Transverse colon (tissue), 4 donors: ENCODE measurements at regions not wholly inside any gene's neighbourhood (a gene's known extent, or its start where the extent isn't known, plus 50 kb on each side); places are given as distances from the start of the nearest gene placed in this dataset.

Experiments used
- DNase-seq: peaks from one replicate; pipeline ENCODE4 v3.0.0-alpha.2; 2019
- H3K27ac ChIP-seq, 4 donors: fragments of 200-600 bp; sonication (generic); 2 replicates each; pipeline ENCODE4 v1.5.1; 2016 to 2018; ENCODE audit warnings: inconsistent platforms in 4 of 4
- H3K27me3 ChIP-seq: fragments of 200-600 bp; sonication (generic); 2 replicates; pipeline ENCODE4 v1.5.1; 2017; ENCODE audit warnings: inconsistent platforms
- H3K36me3 ChIP-seq, 4 donors: fragments of 200-600 bp; sonication (generic); 2 replicates each; pipeline ENCODE4 v1.5.1; 2017 to 2019; ENCODE audit warnings: inconsistent platforms in 4 of 4
- H3K4me1 ChIP-seq, 4 donors: fragments of 200-600 bp; sonication (generic); 2 replicates each; pipeline ENCODE4 v1.5.1; 2017 to 2020; ENCODE audit warnings: inconsistent platforms in 4 of 4
- H3K4me3 ChIP-seq, 4 donors: fragments of 200-600 bp; sonication (generic); 1 replicate in 1 of 4; 2 replicates in 3 of 4; pipeline versions ENCODE4 v1.5.1 to v1.6.1; 2017 to 2019; ENCODE audit warnings: inconsistent platforms in 4 of 4
- H3K9me3 ChIP-seq, 2 donors: fragments of 200-600 bp; sonication (generic); 2 replicates each; pipeline ENCODE4 v1.5.1; 2017 to 2019; ENCODE audit warnings: inconsistent platforms in 2 of 2
- EP300 ChIP-seq: sonication (generic); formaldehyde crosslinking; IDR thresholded peaks from one replicate; pipeline ENCODE4 v1.6.1; 2017; ENCODE audit warnings: antibody characterized with exemption, low read depth
- POLR2A ChIP-seq: fragments of 450-650 bp; IDR thresholded peaks from one replicate; pipeline ENCODE4 v1.6.1; 2016; ENCODE audit warnings: antibody characterized with exemption, mild to moderate bottlenecking, moderate library complexity
- POLR2AphosphoS5 ChIP-seq, 3 donors: sonication (generic); formaldehyde crosslinking; IDR thresholded peaks; one replicate each; pipeline ENCODE4 v1.6.1; 2016; ENCODE audit warnings: antibody characterized with exemption in 3 of 3
- WGBS, 2 donors: methylation state at CpG; one replicate each; pipeline ENCODE4 v1.1.5; 2018; ENCODE audit warnings: low coverage in 1 of 2; 5-methylcytosine and 5-hydroxymethylcytosine counted together
- in situ Hi-C, 4 donors: fragments of 200-750 bp; cut with MboI; loops; one replicate each; pipeline versions ENCODE4 v1.15.0 to v1.15.1; 2017; ENCODE audit warnings: low sequenced_read_pairs in 3 of 4, low pct_ligation_motif_present in 1 of 4, low pct_unique_long_range_greater_than_20kb in 1 of 4
- intact Hi-C: fragments of 100-400 bp; cut with DNase I; formaldehyde crosslinking; loops from one replicate; pipeline ENCODE4 v1.15.1; 2023; ENCODE audit warnings: low total_unique reads
- TF ChIP-seq, protein P1 (sequence below), 5 experiments: fragments of 200-600 bp in 3 of 5; fragments of 450-650 bp in 2 of 5; sonication (generic) in 3 of 5; IDR thresholded peaks; 1 replicate in 2 of 5; 2 replicates in 3 of 5; pipeline ENCODE4 v1.5.1; 2016 to 2017; ENCODE audit warnings: antibody characterized with exemption in 5 of 5, inconsistent platforms in 3 of 5, mild to moderate bottlenecking in 2 of 5, moderate library complexity in 1 of 5

DNA sequence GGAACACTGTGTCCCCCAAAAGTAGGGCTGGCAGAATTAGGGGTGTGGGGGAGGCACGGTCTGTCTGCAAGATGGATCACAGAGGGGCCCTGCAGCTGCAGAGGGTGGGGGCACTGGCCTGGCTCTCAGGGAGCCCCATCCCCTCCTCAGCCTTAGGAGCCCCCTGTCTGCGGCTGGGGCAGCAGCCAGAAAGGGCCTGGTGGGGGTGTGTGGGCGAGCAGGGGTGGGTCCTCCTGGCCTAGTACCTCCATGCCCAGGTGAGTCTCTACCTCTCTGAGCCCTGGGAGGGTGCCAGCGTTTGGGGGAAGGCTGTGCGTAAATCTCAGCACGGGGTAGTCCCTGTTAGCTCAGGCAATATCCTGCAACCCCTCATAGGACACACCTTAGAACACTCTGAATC is 280.5 kb upstream of the PPP2R2D start:
- Histone ChIP-seq H3K36me3 (no peaks in the 10 kb centered on the region), H3K4me1 (no peaks in the 10 kb centered on the region), H3K4me3 (no peak overlapping the region), H3K9me3 (no peaks in the 10 kb centered on the region), H3K27me3 (no peaks in the 10 kb centered on the region), H3K27ac (no peak overlapping the region)
- no peak for TF ChIP-seq POLR2A
- intact Hi-C loops = no loop called here
- no peak for DNase-seq
- 81% methylated on average over 6 of the region's 6 CpGs; no CpG with 5 or more reads in 1 of the 2 donors for WGBS, 2 donors
- in situ Hi-C loops = no loop called here

DNA sequence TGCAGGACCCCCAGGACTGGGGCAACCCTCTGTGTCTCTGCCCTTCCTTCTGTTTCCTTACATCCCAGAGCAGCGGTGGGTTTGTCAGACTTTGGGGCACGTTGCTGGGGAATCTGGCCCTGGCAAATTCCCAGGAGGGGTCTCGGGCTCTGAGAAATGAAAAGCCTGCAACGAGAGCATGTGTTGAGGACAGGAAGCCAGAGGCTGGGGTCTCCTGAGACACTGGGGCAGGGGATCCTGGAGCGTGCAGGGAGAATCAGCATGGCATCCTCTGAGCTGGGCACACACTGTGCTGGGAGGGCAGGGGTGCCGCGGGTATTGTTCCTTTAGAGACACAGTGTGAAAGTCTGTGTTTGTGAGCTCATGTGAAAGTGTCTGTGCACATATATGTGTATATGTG is 279.9 kb upstream of the PPP2R2D start:
- in situ Hi-C loops = no loop called here
- H3K27ac ChIP-seq = no peak overlapping the region
- WGBS, 2 donors = 83 to 100% methylated on average over 2 to 7 of the region's 7 CpGs

DNA sequence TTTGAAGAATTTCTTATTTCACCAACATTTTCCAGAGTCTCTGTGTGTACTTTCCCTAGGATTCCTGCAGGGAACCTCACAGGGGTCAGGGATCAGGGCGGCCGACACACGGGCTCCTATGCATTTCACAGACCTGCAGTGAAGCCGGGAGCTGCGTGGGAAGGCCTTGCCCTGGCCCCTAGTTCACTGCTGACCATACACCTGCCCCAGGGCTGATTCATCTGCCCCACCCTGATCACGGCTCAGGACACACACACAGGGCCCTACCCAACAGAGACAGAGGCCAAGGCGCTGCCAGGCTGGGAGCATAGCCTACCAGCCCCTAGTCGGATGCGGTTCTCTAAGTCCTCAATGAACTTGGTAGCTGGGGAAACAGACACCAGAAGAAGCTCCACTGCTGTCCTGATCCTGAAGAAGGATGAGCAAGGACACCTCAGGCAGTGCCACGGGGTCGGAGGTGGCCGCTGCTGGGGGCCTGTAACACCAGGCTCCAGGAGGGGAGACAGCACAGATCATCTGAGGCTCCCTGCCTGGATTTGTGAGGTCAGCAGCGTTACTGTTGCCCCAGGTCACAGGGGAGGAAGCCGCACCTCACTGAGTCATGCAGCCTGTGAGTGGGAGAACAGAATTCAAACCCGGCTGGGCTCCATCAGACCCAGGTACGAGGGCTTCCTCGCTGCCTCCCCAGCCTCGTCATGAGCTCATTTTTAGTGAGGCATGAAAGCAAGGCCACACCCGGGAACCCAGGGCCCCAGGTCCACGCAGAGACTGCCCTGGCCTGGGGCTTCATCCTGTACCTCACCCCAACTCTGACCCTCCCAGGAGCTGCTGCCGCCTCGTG is 278.8 kb upstream of the PPP2R2D start:
- Histone ChIP-seq H3K4me1 (no peaks in the 10 kb centered on the region), H3K4me3 (no peak overlapping the region), H3K27ac (no peak overlapping the region), H3K27me3 (no peaks in the 10 kb centered on the region), H3K9me3 (no peaks in the 10 kb centered on the region), H3K36me3 (no peaks in the 10 kb centered on the region)
- no peak for DNase-seq
- WGBS, 2 donors = 73% methylated on average over 21 of the region's 22 CpGs; no CpG with 5 or more reads in 1 of the 2 donors
- intact Hi-C loops = no loop called here
- TF ChIP-seq POLR2AphosphoS5 (IDR thresholded peaks at IDR 0.05) (no peak), EP300 (no peak), POLR2A (no peak)
- TF ChIP-seq, protein P1, sequence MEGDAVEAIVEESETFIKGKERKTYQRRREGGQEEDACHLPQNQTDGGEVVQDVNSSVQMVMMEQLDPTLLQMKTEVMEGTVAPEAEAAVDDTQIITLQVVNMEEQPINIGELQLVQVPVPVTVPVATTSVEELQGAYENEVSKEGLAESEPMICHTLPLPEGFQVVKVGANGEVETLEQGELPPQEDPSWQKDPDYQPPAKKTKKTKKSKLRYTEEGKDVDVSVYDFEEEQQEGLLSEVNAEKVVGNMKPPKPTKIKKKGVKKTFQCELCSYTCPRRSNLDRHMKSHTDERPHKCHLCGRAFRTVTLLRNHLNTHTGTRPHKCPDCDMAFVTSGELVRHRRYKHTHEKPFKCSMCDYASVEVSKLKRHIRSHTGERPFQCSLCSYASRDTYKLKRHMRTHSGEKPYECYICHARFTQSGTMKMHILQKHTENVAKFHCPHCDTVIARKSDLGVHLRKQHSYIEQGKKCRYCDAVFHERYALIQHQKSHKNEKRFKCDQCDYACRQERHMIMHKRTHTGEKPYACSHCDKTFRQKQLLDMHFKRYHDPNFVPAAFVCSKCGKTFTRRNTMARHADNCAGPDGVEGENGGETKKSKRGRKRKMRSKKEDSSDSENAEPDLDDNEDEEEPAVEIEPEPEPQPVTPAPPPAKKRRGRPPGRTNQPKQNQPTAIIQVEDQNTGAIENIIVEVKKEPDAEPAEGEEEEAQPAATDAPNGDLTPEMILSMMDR (IDR thresholded peaks at IDR 0.05) = no peak
- in situ Hi-C loops = no loop called here

More for the DNA sequence above, 279.9 kb upstream of the PPP2R2D start:
- TF ChIP-seq POLR2A (no peak), POLR2AphosphoS5 (IDR thresholded peaks at IDR 0.05) (no peak), EP300 (no peak)
- TF ChIP-seq, protein P1 (IDR thresholded peaks at IDR 0.05) = no peak
- Histone ChIP-seq H3K4me3 (no peak overlapping the region), H3K27me3 (no peaks in the 10 kb centered on the region), H3K36me3 (no peaks in the 10 kb centered on the region), H3K9me3 (no peaks in the 10 kb centered on the region), H3K4me1 (no peaks in the 10 kb centered on the region)
- intact Hi-C loops = no loop called here
- DNase-seq = no peak

DNA sequence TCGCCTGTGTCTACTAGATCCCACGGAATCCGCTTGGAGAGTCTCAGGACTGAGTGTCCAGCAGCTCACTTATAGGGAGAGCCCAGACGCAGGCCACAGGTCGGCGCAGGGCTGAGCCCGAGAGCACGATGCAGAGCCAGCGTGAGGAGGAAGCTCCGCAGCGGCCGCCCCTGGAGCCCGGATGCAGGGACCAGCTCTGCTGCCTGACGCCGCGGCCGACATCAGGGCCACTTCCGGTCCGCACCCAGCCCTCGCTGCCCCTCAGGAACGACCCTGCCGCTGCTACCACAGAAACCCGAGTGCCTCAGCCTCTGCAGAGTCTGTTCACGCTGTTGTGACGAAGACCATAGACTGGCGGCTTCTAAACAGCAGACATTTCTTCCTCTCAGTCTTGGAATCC is 275.8 kb upstream of the PPP2R2D start:
- no peak for DNase-seq

More for the DNA sequence above, 275.8 kb upstream of the PPP2R2D start:
- intact Hi-C loops = no loop called here
- Histone ChIP-seq H3K27ac (no peak overlapping the region), H3K27me3 (no peaks in the 10 kb centered on the region), H3K36me3 (no peaks in the 10 kb centered on the region), H3K4me1 (no peaks in the 10 kb centered on the region), H3K9me3 (no peaks in the 10 kb centered on the region), H3K4me3 (no peak overlapping the region)
- TF ChIP-seq, protein P1 (IDR thresholded peaks at IDR 0.05) = no peak
- TF ChIP-seq POLR2A = no peak
- TF ChIP-seq EP300 = no peak
- no peak for TF ChIP-seq POLR2AphosphoS5 (IDR thresholded peaks at IDR 0.05)
- in situ Hi-C loops = no loop called here
- 89% methylated on average over 25 of the region's 26 CpGs; no CpG with 5 or more reads in 1 of the 2 donors for WGBS, 2 donors
